ENCODE measurements at regions not wholly inside any gene's neighbourhood (a gene's known extent, or its start where the extent isn't known, plus 50 kb on each side); places are given as distances from the start of the nearest gene placed in this dataset.

DNA sequence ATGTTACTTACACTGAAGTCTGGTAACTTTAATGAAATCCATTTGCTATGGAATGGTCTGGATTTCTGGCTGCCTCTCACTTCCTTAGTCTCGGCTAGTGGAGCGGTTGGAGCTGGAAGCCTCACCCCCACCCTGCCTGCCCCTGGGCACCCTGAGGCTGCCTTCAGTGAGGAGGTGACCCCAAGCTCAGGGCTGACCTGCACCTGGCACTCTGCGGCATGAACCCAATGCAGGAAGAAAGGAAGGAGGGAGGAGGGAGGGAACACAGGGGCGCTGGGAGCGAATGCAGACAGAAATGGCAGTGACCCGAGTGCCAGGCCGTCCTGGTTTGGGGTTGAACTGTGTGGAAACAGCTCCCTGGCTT lies 353.1 kb downstream of the TMEM121 start:
- no peaks in the 10 kb centered on the region for H4K20me1 ChIP-seq (ENCODE audit: control insufficient read depth, extremely low read depth, insufficient read depth, low read length)
- H3K9me3 ChIP-seq (ENCODE audit: control insufficient read depth, insufficient read depth, low read depth, low read length), result no peaks in the 10 kb centered on the region
- TF ChIP-seq, protein P1, sequence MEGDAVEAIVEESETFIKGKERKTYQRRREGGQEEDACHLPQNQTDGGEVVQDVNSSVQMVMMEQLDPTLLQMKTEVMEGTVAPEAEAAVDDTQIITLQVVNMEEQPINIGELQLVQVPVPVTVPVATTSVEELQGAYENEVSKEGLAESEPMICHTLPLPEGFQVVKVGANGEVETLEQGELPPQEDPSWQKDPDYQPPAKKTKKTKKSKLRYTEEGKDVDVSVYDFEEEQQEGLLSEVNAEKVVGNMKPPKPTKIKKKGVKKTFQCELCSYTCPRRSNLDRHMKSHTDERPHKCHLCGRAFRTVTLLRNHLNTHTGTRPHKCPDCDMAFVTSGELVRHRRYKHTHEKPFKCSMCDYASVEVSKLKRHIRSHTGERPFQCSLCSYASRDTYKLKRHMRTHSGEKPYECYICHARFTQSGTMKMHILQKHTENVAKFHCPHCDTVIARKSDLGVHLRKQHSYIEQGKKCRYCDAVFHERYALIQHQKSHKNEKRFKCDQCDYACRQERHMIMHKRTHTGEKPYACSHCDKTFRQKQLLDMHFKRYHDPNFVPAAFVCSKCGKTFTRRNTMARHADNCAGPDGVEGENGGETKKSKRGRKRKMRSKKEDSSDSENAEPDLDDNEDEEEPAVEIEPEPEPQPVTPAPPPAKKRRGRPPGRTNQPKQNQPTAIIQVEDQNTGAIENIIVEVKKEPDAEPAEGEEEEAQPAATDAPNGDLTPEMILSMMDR (conservative IDR thresholded peaks at IDR 0.05 in 1 of 2, IDR thresholded peaks at IDR 0.05 in 1 of 2; ENCODE audit: low read depth in 1 of 2, low read length in 2 of 2), result no peak
- no peak for TF ChIP-seq EZH2 (IDR thresholded peaks at IDR 0.05; ENCODE audit: low read length, missing control alignments)

DNA sequence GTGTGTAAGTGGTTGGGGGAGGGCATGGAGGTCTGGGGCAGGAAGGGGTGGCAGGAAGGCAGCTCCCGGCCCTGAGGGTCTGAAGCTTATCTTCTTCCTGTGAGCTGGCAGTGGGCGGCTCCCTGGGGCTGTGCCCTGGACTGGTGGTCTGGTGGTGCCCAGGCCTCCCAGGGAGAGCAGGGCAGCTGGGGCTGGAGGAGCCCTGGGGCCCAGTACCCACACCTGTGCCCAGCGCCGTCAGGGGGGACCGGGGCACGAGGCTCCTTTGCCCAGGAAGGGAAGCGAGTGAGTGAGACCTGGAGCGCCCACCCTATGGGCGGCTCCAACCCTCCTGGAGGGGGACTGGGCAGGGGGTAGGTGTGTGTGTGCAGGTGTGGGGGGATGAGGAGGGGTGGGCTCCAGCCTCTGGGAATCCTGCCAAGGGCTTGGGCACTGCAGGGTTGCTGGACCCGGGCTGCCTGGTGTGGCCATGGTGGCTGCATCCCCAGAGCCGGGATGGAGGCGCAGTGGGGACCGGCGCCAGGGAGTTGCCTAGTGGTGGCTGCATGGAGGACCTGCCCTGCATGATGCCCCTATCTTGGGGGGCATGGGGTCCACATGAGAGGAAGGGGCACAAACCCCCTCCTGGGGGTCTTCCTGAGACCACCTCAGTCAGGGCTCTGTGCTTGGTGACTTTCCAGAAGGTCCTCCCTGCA lies 353.6 kb downstream of the TMEM121 start:
- Histone ChIP-seq H3K79me2 (ENCODE audit: control insufficient read depth, insufficient read depth, low read length) (no peaks in the 10 kb centered on the region), H3K4me2 (ENCODE audit: extremely low read depth, insufficient read depth, low read length) (no peak overlapping the region), H3K9me3 (ENCODE audit: control insufficient read depth, insufficient read depth, low read depth, low read length) (no peaks in the 10 kb centered on the region), H3K4me3 (replicated peaks in 1 of 4; ENCODE audit: control extremely low read depth in 1 of 4, insufficient read depth in 1 of 4, low read depth in 3 of 4, low read length in 4 of 4) (no peak overlapping the region), H2AFZ (ENCODE audit: low read length) (no peak overlapping the region), H3K36me3 (ENCODE audit: control insufficient read depth, insufficient read depth, low read length) (no peaks in the 10 kb centered on the region), H3K27me3 (ENCODE audit: control insufficient read depth, insufficient read depth, low read length) (no peaks in the 10 kb centered on the region), H4K20me1 (ENCODE audit: control insufficient read depth, extremely low read depth, insufficient read depth, low read length) (no peaks in the 10 kb centered on the region), H3K27ac (ENCODE audit: insufficient read depth, low read length) (no peak overlapping the region), H3K9ac (ENCODE audit: insufficient read depth, low read length) (no peak overlapping the region), H3K4me1 (ENCODE audit: control insufficient read depth, extremely low read depth, insufficient read depth, low read length) (no peaks in the 10 kb centered on the region)
- no peak for DNase-seq (ENCODE audit: low read depth in 2 of 2)
- no peak for TF ChIP-seq EZH2 (IDR thresholded peaks at IDR 0.05; ENCODE audit: low read length, missing control alignments)

More for the DNA sequence above, 353.1 kb downstream of the TMEM121 start:
- H2AFZ ChIP-seq (ENCODE audit: low read length), result no peak overlapping the region
- H3K27ac ChIP-seq (ENCODE audit: insufficient read depth, low read length), result no peak overlapping the region
- H3K4me1 ChIP-seq (ENCODE audit: control insufficient read depth, extremely low read depth, insufficient read depth, low read length), result no peaks in the 10 kb centered on the region
- no peaks in the 10 kb centered on the region for H3K36me3 ChIP-seq (ENCODE audit: control insufficient read depth, insufficient read depth, low read length)
- no peak overlapping the region for H3K4me2 ChIP-seq (ENCODE audit: extremely low read depth, insufficient read depth, low read length)
- DNase-seq (ENCODE audit: low read depth in 2 of 2), result no peak
- H3K27me3 ChIP-seq (ENCODE audit: control insufficient read depth, insufficient read depth, low read length), result no peaks in the 10 kb centered on the region
- no peak overlapping the region for H3K4me3 ChIP-seq (replicated peaks in 1 of 4; ENCODE audit: control extremely low read depth in 1 of 4, insufficient read depth in 1 of 4, low read depth in 3 of 4, low read length in 4 of 4)
- H3K79me2 ChIP-seq (ENCODE audit: control insufficient read depth, insufficient read depth, low read length), result no peaks in the 10 kb centered on the region
- H3K9ac ChIP-seq (ENCODE audit: insufficient read depth, low read length), result no peak overlapping the region

DNA sequence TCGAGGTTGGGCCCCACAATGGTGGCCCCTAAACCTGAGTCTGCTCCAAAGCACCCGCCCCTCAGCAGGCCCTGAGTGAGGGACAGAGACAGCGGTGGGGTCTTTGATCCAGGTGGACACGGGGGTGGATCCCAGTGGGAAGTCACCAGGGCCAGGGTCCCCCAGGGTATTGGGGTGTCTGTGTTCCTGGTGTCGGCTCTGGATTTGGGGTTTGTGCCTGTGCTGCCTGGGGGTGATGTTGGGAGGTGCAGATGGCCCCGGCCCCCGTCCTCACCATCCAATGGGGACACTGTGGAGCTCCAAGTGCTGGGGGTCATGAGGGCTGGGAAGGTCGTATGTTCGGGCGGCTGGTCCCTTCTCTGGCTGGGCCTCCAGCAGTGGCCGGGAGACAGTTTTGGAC lies 354.2 kb downstream of the TMEM121 start:
- Histone ChIP-seq H3K4me3 (replicated peaks in 1 of 4; ENCODE audit: control extremely low read depth in 1 of 4, insufficient read depth in 1 of 4, low read depth in 3 of 4, low read length in 4 of 4) (no peak overlapping the region), H3K4me2 (ENCODE audit: extremely low read depth, insufficient read depth, low read length) (no peak overlapping the region), H3K27me3 (ENCODE audit: control insufficient read depth, insufficient read depth, low read length) (no peaks in the 10 kb centered on the region), H2AFZ (ENCODE audit: low read length) (no peak overlapping the region), H4K20me1 (ENCODE audit: control insufficient read depth, extremely low read depth, insufficient read depth, low read length) (no peaks in the 10 kb centered on the region), H3K27ac (ENCODE audit: insufficient read depth, low read length) (no peak overlapping the region), H3K9me3 (ENCODE audit: control insufficient read depth, insufficient read depth, low read depth, low read length) (no peaks in the 10 kb centered on the region), H3K9ac (ENCODE audit: insufficient read depth, low read length) (no peak overlapping the region), H3K4me1 (ENCODE audit: control insufficient read depth, extremely low read depth, insufficient read depth, low read length) (no peaks in the 10 kb centered on the region), H3K36me3 (ENCODE audit: control insufficient read depth, insufficient read depth, low read length) (no peaks in the 10 kb centered on the region), H3K79me2 (ENCODE audit: control insufficient read depth, insufficient read depth, low read length) (no peaks in the 10 kb centered on the region)
- no peak for TF ChIP-seq EZH2 (IDR thresholded peaks at IDR 0.05; ENCODE audit: low read length, missing control alignments)
- TF ChIP-seq, protein P1 (conservative IDR thresholded peaks at IDR 0.05 in 1 of 2, IDR thresholded peaks at IDR 0.05 in 1 of 2; ENCODE audit: low read depth in 1 of 2, low read length in 2 of 2), result no peak
- DNase-seq (ENCODE audit: low read depth in 2 of 2), result no peak
